CD4-positive, alpha-beta T cell treated with Interleukin-2 at 100 ng/mL for 4 hours (primary cell): ENCODE measurements at regions not wholly inside any gene's neighbourhood (a gene's known extent, or its start where the extent isn't known, plus 50 kb on each side); places are given as distances from the start of the nearest gene placed in this dataset.
"Not testable (repeated sequence)": the region's sequence is repeated elsewhere in the genome, so short reads cannot be mapped to it uniquely, and the experiment has no call there.

Experiments used
- DNase-seq: peaks from one replicate; pipeline ENCODE4 v3.0.0-alpha.2; 2020; ENCODE audit warnings: low spot score

- DNase-seq = no peak
Measured at GRCh38 chr12:67039995-67040860, 228.9 kb upstream of the CAND1 start.

DNA sequence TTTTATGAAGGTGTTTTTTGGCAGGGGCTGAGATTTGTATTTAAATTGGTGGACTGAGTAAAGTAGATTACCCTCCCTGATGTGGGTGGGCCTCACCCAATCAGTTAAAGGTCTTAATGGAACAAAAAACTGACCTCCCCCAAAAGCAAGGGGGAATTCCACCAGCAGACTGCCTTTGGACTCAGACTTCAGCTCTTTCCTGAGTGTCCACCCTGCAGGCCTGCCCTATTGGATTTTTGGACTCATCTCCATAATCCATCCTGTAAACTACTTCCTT lies 228.4 kb upstream of the CAND1 start:
- DNase-seq = no peak

GRCh38 chr12:67042697-67043131 lies 226.4 kb upstream of the CAND1 start:
- no peak for DNase-seq

DNA sequence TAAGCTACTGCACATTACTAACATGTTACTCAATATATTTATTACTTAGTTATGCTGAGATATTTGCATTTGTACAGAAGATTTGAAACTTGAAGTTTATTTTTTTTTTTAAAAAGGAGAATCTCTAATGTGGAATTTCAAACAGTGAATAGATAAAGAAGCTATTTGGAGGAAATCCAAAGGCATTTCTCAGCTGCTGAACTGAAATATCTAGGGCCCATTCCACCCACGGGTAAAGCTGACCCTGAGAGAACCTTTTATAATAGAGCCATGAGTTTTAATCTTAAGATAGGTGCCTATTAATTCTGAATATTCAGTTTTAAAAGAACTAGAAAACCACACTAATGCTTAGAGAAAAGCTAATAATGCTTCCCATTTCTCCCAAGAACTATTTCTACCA lies 225.4 kb upstream of the CAND1 start:
- no peak for DNase-seq

DNA sequence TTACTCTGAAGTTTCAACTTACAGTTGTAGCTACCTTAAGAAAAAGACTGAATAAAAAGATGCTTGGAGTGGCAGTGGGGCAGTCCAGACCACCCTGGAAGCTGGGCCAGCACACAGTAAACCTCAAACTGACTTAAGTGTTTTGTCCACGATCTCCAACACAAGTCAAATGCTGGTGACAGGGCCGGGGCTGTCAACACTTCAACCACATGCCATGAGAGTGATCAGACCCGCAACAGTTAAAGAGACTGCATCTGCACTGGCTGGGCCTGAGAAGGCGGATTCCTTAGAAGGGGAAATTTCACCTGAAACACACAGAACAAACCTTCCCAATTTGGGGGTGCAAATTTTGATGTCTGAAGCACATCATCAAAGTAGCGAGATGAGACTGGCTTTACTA lies 223.5 kb upstream of the CAND1 start:
- no peak for DNase-seq

GRCh38 chr12:67046062-67046461 lies 223.1 kb upstream of the CAND1 start:
- no peak for DNase-seq

GRCh38 chr12:67047634-67048033 lies 221.5 kb upstream of the CAND1 start:
- no peak for DNase-seq

DNA sequence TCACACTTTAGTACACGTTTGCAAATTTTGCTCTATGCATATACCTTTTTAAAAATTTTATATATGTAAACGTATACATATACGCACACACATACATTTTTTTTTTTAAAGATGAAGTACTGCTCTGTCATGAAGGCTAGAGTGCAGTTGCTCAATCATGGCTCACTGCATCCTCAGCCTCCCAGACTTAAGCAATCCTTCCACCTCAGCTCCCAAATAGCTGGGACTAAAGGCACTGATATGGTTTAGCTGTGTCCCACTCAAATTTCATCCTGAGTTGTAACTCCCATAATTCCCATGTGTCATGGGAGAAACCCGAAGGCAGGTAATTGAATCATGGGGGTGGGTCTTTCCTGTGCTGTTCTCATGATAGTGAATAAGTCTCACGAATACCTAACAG lies 220.8 kb upstream of the CAND1 start:
- DNase-seq = no peak

GRCh38 chr12:67049199-67049598 lies 220.0 kb upstream of the CAND1 start:
- DNase-seq = not testable (repeated sequence)

DNA sequence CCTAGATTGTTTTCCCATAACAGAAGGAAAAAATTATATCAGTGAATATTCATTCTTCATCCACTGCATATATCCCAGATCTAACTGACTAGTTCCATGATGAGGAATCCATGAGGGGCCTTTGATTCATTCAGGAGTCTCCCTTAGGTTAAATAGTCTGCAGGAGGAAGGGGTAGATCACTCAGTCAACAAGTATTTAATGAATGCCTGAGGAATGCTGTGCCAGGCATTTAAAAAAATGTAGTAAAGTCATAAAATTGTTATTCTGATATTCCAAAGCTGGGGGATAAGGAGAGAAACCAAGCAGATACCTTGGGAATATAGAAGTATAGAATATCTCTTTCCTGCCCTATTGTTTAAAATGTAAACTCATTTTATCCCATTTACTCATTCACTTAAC lies 216.2 kb upstream of the CAND1 start:
- DNase-seq = no peak

DNA sequence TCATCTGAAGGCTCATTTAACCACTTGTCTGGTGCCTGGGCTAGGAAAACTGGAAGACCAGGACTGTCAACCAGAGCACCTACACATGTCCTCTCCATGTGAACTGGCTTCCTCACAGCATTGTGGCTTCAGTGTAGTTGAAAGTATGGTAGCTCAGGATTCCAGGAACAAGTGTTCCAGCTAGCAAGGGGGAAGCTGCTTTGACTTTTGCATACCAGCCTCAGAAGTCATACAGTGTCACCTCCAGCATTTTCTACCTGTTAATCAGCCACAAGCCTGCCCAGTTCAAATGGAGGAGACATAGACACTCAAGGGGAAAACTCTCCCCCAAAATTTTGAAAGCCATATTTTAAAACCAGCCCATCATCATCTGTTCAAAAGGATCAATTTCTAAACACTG lies 212.8 kb upstream of the CAND1 start:
- no peak for DNase-seq

- DNase-seq = no peak
Measured at GRCh38 chr12:67057072-67057471, 212.1 kb upstream of the CAND1 start.

DNA sequence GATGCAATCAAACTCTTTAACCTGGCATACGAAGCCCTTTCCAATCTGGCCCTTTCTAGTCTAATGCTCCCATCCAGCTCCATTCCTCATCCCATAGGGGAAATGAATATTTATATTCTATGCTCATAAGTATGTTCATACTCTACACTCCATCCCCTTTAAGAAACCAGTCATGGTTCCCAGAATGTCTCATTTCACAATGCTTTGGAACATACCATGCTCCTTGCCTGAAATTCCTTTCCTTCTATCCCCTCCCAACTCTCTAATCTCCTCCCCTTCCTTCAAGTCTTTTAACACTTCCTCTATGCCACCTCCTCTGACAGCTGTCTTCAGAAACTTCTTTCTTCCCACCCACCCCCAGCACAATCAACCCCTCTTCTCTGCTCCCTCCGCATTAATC lies 207.0 kb upstream of the CAND1 start:
- DNase-seq = no peak

DNA sequence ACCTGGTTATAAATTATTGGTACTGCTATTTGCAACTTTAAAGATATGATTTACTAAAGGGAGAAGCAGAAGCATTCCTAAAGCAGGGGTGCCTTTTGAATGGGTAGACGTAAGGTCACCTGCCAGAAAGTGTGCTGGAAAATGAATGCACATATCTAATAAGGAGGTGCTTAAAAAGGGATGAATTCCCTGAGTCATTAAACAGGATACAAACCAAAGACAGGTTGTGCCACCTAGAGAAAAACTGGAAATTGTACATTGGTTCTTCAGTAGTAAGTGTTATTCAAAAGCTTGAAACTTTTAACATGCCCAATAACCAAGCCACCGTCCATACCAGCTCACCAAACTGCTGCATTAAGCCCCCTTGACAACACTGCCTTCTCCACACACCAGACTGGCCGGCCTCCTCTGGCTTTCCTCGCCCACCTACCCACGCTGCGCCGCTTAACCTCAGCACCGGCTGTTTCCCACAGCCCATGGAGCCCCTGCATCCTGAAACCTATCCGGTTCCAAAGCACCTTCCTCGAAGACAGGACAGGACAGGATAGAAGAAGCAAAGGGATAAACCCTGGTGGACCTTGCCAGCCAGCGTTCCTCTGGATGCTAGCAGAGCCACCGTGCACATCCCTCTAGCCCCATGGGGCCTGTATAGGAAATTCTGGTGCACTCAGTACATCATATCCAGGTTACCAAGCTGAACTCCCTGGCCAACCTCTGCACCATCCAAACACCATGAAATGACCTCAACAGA lies 201.5 kb upstream of the CAND1 start:
- no peak for DNase-seq

DNA sequence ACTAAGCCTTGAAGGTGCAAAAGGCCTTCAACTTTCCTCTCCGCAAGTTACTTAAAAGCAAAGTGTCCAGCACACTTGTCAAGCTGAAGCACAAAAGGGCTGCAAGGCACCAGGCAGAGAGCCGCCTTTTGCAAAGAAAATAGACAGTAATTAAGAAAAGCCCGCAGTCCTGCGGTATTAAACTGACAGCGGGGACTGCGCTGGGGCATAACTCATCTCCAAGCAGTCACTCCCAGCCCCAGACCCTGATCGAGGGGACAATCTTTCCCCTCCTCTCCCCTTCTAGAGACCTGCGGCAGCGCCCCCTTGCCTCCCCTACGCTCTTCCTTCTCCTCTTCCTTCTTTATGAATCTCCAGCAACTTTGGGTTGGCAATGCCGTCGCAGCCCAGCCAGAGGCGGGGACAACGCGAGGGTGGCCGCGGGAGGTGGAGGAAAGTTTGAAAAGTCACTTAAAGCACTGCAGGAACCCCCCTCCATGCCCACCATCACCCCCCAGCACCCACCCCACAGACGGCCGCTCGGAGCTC lies 200.9 kb upstream of the CAND1 start:
- DNase-seq = no peak

- peak; percentile 16 for DNase-seq
Measured at GRCh38 chr12:67068761-67069450, 200.3 kb upstream of the CAND1 start.

- peak; percentile 26 for DNase-seq
Measured at GRCh38 chr12:67069451-67070306, 199.5 kb upstream of the CAND1 start.

DNA sequence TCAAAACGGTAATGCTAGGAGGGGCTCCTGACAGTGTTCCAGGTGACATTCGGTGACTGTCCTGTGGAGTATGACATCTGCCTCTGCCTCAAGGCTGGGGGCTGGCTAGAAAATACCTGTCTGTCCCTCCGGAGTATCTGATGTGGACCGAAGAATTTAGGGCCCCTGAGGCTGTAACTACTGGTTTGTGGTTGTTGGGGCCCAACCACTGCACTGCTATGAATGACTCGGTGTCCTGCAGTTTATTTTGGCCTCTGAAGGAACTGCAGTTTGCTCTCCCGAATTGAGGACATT lies 198.9 kb upstream of the CAND1 start:
- DNase-seq = no peak

DNA sequence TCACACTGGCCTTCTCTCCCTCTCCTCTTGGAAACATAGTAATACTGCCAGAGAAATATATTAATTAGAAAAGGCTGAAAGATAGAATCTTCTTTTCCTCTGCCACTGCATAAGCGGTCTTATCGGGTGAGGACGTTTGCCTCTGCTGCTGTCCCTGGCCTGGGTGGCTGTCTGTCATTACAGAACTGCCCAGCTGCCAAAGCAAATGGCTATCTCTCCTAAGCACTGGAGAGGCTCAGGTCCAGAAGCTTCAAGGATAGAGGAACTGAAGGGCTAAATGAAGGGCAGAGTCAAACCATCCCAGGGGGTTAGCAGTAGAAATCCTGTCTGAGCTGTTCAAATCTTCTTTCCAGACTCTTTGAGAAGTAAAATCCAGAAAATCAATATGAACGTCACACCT lies 198.6 kb upstream of the CAND1 start:
- DNase-seq = no peak

DNA sequence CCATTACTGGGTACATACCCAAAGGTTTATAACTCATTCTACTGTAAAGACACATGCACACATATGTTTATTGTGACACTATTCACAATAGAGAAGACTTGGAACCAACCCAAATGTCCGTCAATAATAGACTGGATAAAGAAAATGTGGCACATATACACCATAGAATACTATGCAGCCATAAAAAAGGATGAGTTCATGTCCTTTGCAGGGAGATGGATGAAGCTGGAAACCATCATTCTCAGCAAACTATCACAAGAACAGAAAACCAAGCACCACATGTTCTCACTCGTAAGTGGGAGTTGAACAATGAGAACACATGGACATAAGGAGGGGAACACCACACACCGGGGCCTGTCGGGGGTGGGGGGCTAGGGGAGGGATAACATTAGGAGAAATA lies 196.9 kb upstream of the CAND1 start:
- not testable (repeated sequence) for DNase-seq

DNA sequence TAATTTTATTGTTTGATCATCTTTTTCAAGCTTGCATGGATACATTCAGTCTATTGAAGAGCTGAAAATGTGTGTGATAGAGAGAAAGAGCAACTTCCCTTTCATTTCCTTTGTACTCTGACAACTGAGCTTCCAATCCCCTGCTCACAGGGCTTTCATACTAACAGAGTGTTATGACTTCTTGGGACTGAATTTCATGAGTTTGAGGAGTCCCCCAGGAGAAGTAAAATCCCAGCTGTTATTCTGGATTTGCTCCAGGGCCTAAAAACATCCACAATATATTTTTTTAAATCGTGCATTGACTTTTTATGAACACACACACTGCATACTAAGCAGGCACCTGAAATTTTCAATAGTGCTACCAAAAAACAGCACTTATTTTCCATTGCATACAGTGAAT lies 195.8 kb upstream of the CAND1 start:
- DNase-seq = no peak

DNA sequence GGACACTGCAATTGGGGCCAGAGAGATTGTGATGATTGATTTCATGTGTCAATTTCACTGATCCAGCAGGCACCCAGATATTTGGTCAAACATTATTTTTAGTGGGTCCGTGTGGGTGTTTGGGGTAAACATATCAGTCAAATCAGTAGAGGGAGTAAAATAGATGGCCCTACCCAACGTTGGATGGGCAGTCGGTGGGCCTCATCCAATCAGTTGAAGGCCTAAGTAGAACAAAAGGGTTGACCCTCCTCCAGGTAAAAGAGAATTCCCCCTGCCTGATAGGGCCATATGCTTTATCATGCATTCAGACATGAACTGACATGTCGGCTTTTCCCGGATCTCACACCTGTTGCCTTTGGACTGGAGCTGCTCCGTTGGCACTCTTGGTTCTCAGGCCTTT lies 195.1 kb upstream of the CAND1 start:
- DNase-seq = no peak
